GM06990 (cell line): ENCODE measurements at regions not wholly inside any gene's neighbourhood (a gene's known extent, or its start where the extent isn't known, plus 50 kb on each side); places are given as distances from the start of the nearest gene placed in this dataset.

Experiments
- DNase-seq: peaks from one replicate; pipeline ENCODE4 v3.0.0-alpha.2; 2011; ENCODE audit not compliant: insufficient read length; ENCODE audit errors: extremely low read depth
- H3K27me3 ChIP-seq: replicated peaks from 2 replicates; pipeline ENCODE4 v1.6.0; 2011; ENCODE audit warnings: low read length; ENCODE audit not compliant: control insufficient read depth, insufficient read depth
- H3K36me3 ChIP-seq: 2 replicates; pipeline ENCODE4 v1.5.1; 2011; ENCODE audit warnings: low read length; ENCODE audit not compliant: control insufficient read depth, insufficient read depth
- H3K4me3 ChIP-seq: replicated peaks from 2 replicates; pipeline ENCODE4 v1.5.1; 2011; ENCODE audit warnings: low read depth, mild to moderate bottlenecking, control low read depth, low read length
- CTCF ChIP-seq: IDR thresholded peaks from 2 replicates; pipeline ENCODE4 v1.5.1; 2011; ENCODE audit warnings: low read length, control low read depth, mild to moderate bottlenecking, inconsistent platforms; ENCODE audit not compliant: insufficient read depth, poor library complexity, severe bottlenecking

GRCh38 chrX:150150780-150151125 is 212.4 kb upstream of the MAMLD1 start:
- Histone ChIP-seq H3K36me3 (no peaks in the 10 kb centered on the region), H3K4me3 (no peak overlapping the region), H3K27me3 (no peaks in the 10 kb centered on the region)
- DNase-seq: no peak
- TF ChIP-seq CTCF: no peak

GRCh38 chrX:150152036-150152435 is 211.1 kb upstream of the MAMLD1 start:
- TF ChIP-seq CTCF: no peak

GRCh38 chrX:150152546-150152945 is 210.6 kb upstream of the MAMLD1 start:
- Histone ChIP-seq H3K27me3 (no peaks in the 10 kb centered on the region), H3K36me3 (no peaks in the 10 kb centered on the region), H3K4me3 (no peak overlapping the region)
- TF ChIP-seq CTCF: no peak
- DNase-seq: no peak

More at GRCh38 chrX:150152036-150152435, 211.1 kb upstream of the MAMLD1 start:
- Histone ChIP-seq H3K27me3 (no peaks in the 10 kb centered on the region), H3K4me3 (no peak overlapping the region), H3K36me3 (no peaks in the 10 kb centered on the region)
- no peak for DNase-seq

GRCh38 chrX:150155436-150156035 is 207.6 kb upstream of the MAMLD1 start:
- no peaks in the 10 kb centered on the region for H3K36me3 ChIP-seq
- DNase-seq: no peak
- no peak overlapping the region for H3K4me3 ChIP-seq
- H3K27me3 ChIP-seq: no peaks in the 10 kb centered on the region
- no peak for TF ChIP-seq CTCF

GRCh38 chrX:150156615-150157014 is 206.5 kb upstream of the MAMLD1 start:
- Histone ChIP-seq H3K27me3 (no peaks in the 10 kb centered on the region), H3K36me3 (no peaks in the 10 kb centered on the region), H3K4me3 (no peak overlapping the region)
- no peak for TF ChIP-seq CTCF
- no peak for DNase-seq

- H3K4me3 ChIP-seq: no peak overlapping the region
- no peak for DNase-seq
- no peak for TF ChIP-seq CTCF
- H3K27me3 ChIP-seq: no peaks in the 10 kb centered on the region
- H3K36me3 ChIP-seq: no peaks in the 10 kb centered on the region
Measured at GRCh38 chrX:150157291-150157690, 205.8 kb upstream of the MAMLD1 start.
